Epithelial cell of prostate (primary cell): ENCODE measurements at regions not wholly inside any gene's neighbourhood (a gene's known extent, or its start where the extent isn't known, plus 50 kb on each side); places are given as distances from the start of the nearest gene placed in this dataset.
"Not testable (repeated sequence)": the region's sequence is repeated elsewhere in the genome, so short reads cannot be mapped to it uniquely, and the experiment has no call there.

ENCODE experiments used
- DNase-seq: peaks from one replicate; pipeline ENCODE4 v3.0.0-alpha.2; 2011; ENCODE audit warnings: low read depth, low spot score
- H3K27ac ChIP-seq: fragments of 450-650 bp; 2 replicates; pipeline ENCODE4 v1.5.1; 2017; ENCODE audit warnings: mild to moderate bottlenecking

GRCh38 chr5:120173125-120173524 is 291.0 kb upstream of the PRR16 start:
- DNase-seq: no peak
- no peak overlapping the region for H3K27ac ChIP-seq

- DNase-seq: no peak
- no peak overlapping the region for H3K27ac ChIP-seq
Measured at GRCh38 chr5:120174089-120174488, 290.0 kb upstream of the PRR16 start.

- H3K27ac ChIP-seq, DNase-seq: not testable (repeated sequence)
Measured at GRCh38 chr5:120181238-120181637, 282.9 kb upstream of the PRR16 start.

- not testable (repeated sequence) for H3K27ac ChIP-seq, DNase-seq
Measured at GRCh38 chr5:120194650-120195049, 269.4 kb upstream of the PRR16 start.

- no peak for DNase-seq
- no peak overlapping the region for H3K27ac ChIP-seq
Measured at GRCh38 chr5:120199559-120199958, 264.5 kb upstream of the PRR16 start.

- DNase-seq: no peak
- no peak overlapping the region for H3K27ac ChIP-seq
Measured at GRCh38 chr5:120207129-120207528, 257.0 kb upstream of the PRR16 start.

GRCh38 chr5:120217001-120217400 is 247.1 kb upstream of the PRR16 start:
- H3K27ac ChIP-seq: no peak overlapping the region
- DNase-seq: no peak

GRCh38 chr5:120219988-120220387 is 244.1 kb upstream of the PRR16 start:
- no peak for DNase-seq

GRCh38 chr5:120225524-120225923 is 238.6 kb upstream of the PRR16 start:
- H3K27ac ChIP-seq: no peak overlapping the region
- no peak for DNase-seq

More at GRCh38 chr5:120219988-120220387, 244.1 kb upstream of the PRR16 start:
- H3K27ac ChIP-seq: no peak overlapping the region

- H3K27ac ChIP-seq: no peak overlapping the region
- no peak for DNase-seq
Measured at GRCh38 chr5:120228262-120229031, 235.7 kb upstream of the PRR16 start.

- H3K27ac ChIP-seq: no peak overlapping the region
- no peak for DNase-seq
Measured at GRCh38 chr5:120229036-120229435, 235.1 kb upstream of the PRR16 start.

GRCh38 chr5:120231563-120231962 is 232.5 kb upstream of the PRR16 start:
- no peak for DNase-seq
- H3K27ac ChIP-seq: no peak overlapping the region

- no peak overlapping the region for H3K27ac ChIP-seq
- no peak for DNase-seq
Measured at GRCh38 chr5:120236360-120236759, 227.7 kb upstream of the PRR16 start.

GRCh38 chr5:120239086-120239485 is 225.0 kb upstream of the PRR16 start:
- DNase-seq: no peak
- no peak overlapping the region for H3K27ac ChIP-seq

- DNase-seq: no peak
- no peak overlapping the region for H3K27ac ChIP-seq
Measured at GRCh38 chr5:120240706-120241105, 223.4 kb upstream of the PRR16 start.

GRCh38 chr5:120241400-120241799 is 222.7 kb upstream of the PRR16 start:
- H3K27ac ChIP-seq: no peak overlapping the region
- DNase-seq: no peak

- no peak for DNase-seq
- H3K27ac ChIP-seq: no peak overlapping the region
Measured at GRCh38 chr5:120251898-120252297, 212.2 kb upstream of the PRR16 start.

- no peak overlapping the region for H3K27ac ChIP-seq
- DNase-seq: no peak
Measured at GRCh38 chr5:120252839-120253238, 211.3 kb upstream of the PRR16 start.

- H3K27ac ChIP-seq: no peak overlapping the region
- no peak for DNase-seq
Measured at GRCh38 chr5:120254385-120254784, 209.7 kb upstream of the PRR16 start.

- DNase-seq: no peak
- no peak overlapping the region for H3K27ac ChIP-seq
Measured at GRCh38 chr5:120255214-120255613, 208.9 kb upstream of the PRR16 start.

- DNase-seq: no peak
Measured at GRCh38 chr5:120256376-120256775, 207.7 kb upstream of the PRR16 start.

GRCh38 chr5:120257358-120257971 is 206.6 kb upstream of the PRR16 start:
- no peak for DNase-seq
- H3K27ac ChIP-seq: no peak overlapping the region

More at GRCh38 chr5:120256376-120256775, 207.7 kb upstream of the PRR16 start:
- no peak overlapping the region for H3K27ac ChIP-seq
